Naive thymus-derived CD4-positive, alpha-beta T cell (primary cell): ENCODE measurements at regions not wholly inside any gene's neighbourhood (a gene's known extent, or its start where the extent isn't known, plus 50 kb on each side); places are given as distances from the start of the nearest gene placed in this dataset.
"Not testable (repeated sequence)": the region's sequence is repeated elsewhere in the genome, so short reads cannot be mapped to it uniquely, and the experiment has no call there.

Experiments
- ATAC-seq: fragments of 150-1000 bp; cut with Tn5 transposase; 2 replicates; pipeline ENCODE4 v1.10.0; 2021; ENCODE audit warnings: mild to moderate bottlenecking, moderate library complexity
- CTCF ChIA-PET: fragments of 350-600 bp; sonication (Branson Sonifier 250); formaldehyde crosslinking; loops from one replicate; lab custom pipeline; 2021; ENCODE audit warnings: antibody characterized with exemption; lab: Charles Lee
- POLR2A ChIA-PET: fragments of 350-600 bp; sonication (Branson Sonifier 250); formaldehyde crosslinking; loops from one replicate; lab custom pipeline; 2021; ENCODE audit warnings: antibody characterized with exemption, inconsistent platforms; lab: Charles Lee
- DNase-seq, 9 donors: peaks; one replicate each; pipeline versions ENCODE4 v3.0.0 to v3.0.0-alpha.2; 2020 to 2022; ENCODE audit warnings: mixed read lengths in 1 of 9
- H3K27ac ChIP-seq: one replicate; pipeline ENCODE4 v1.7.0; 2013; ENCODE audit warnings: mild to moderate bottlenecking, low read depth, low read length, moderate library complexity
- H3K27me3 ChIP-seq, 2 donors: one replicate each; pipeline ENCODE4 v1.7.0; 2013; ENCODE audit warnings: low read length in 2 of 2, mild to moderate bottlenecking in 2 of 2, moderate library complexity in 2 of 2; ENCODE audit not compliant: control insufficient read depth in 2 of 2, insufficient read depth in 2 of 2
- H3K36me3 ChIP-seq, 3 experiments: 1 replicate in 2 of 3; 2 replicates in 1 of 3; pipeline ENCODE4 v1.7.0; 2013; ENCODE audit warnings: low read length in 3 of 3, mild to moderate bottlenecking in 3 of 3, moderate library complexity in 1 of 3; ENCODE audit not compliant: insufficient read depth in 3 of 3, control insufficient read depth in 2 of 3
- H3K4me1 ChIP-seq, 2 donors: one replicate each; pipeline ENCODE4 v1.7.0; 2013; ENCODE audit warnings: low read length in 2 of 2, mild to moderate bottlenecking in 2 of 2, moderate library complexity in 1 of 2; ENCODE audit not compliant: control insufficient read depth in 2 of 2, insufficient read depth in 2 of 2
- H3K4me3 ChIP-seq: 2 replicates; pipeline ENCODE4 v1.7.0; 2013; ENCODE audit warnings: mild to moderate bottlenecking, low read length
- H3K9me3 ChIP-seq, 3 experiments: 1 replicate in 2 of 3; 2 replicates in 1 of 3; pipeline ENCODE4 v1.7.0; 2013; ENCODE audit warnings: low read length in 3 of 3; ENCODE audit not compliant: control insufficient read depth in 2 of 3
- H3K27ac Mint-ChIP-seq, 9 donors: one replicate each; pipeline ENCODE4 v1.8.0; 2020 to 2022; ENCODE audit warnings: mixed read lengths in 9 of 9, mild to moderate bottlenecking in 8 of 9, moderate library complexity in 5 of 9, inconsistent platforms in 2 of 9
- H3K27me3 Mint-ChIP-seq, 5 donors: one replicate each; pipeline ENCODE4 v1.8.0; 2021 to 2022; ENCODE audit warnings: mixed read lengths in 5 of 5, mild to moderate bottlenecking in 1 of 5
- H3K36me3 Mint-ChIP-seq, 5 donors: one replicate each; pipeline ENCODE4 v1.8.0; 2020 to 2022; ENCODE audit warnings: mixed read lengths in 5 of 5, mild to moderate bottlenecking in 3 of 5, inconsistent platforms in 1 of 5
- H3K4me1 Mint-ChIP-seq, 7 donors: one replicate each; pipeline ENCODE4 v1.8.0; 2020 to 2022; ENCODE audit warnings: mixed read lengths in 7 of 7, mild to moderate bottlenecking in 3 of 7, inconsistent platforms in 1 of 7
- H3K4me3 Mint-ChIP-seq, 10 donors: one replicate each; pipeline ENCODE4 v1.8.0; 2020 to 2022; ENCODE audit warnings: mild to moderate bottlenecking in 10 of 10, mixed read lengths in 10 of 10, moderate library complexity in 6 of 10, inconsistent platforms in 2 of 10
- H3K9me3 Mint-ChIP-seq, 11 donors: one replicate each; pipeline ENCODE4 v1.8.0; 2020 to 2022; ENCODE audit warnings: mixed read lengths in 11 of 11, mild to moderate bottlenecking in 4 of 11, inconsistent platforms in 1 of 11, moderate library complexity in 1 of 11
- intact Hi-C, 2 donors: fragments of 100-400 bp; cut with micrococcal nuclease; formaldehyde crosslinking; loops; one replicate each; pipeline ENCODE4 v1.15.1; 2023

GRCh38 chr5:157963761-157964160 lies 104.8 kb upstream of the CLINT1 start:
- Histone ChIP-seq H3K9me3 (no peaks in the 10 kb centered on the region), H3K27ac (no peak overlapping the region), H3K4me1 (no peaks in the 10 kb centered on the region), H3K27me3 (no peaks in the 10 kb centered on the region), H3K4me3 (no peak overlapping the region), H3K36me3 (no peaks in the 10 kb centered on the region)
- ATAC-seq (no peak), DNase-seq (no peak)
- ChIA-PET POLR2A (no interaction called here), CTCF (interaction anchor here (0.8 kb wide), 1 partner anchor 12 kb away, joined by 4 read pairs; no protein-coding TSS in a partner anchor)
- no peak overlapping the region for H3K27ac Mint-ChIP-seq
- no peak overlapping the region for H3K4me3 Mint-ChIP-seq
- H3K9me3 Mint-ChIP-seq: no peaks in the 10 kb centered on the region
- H3K27me3 Mint-ChIP-seq: peaks cover 0 to 20% (median 7%) of the 10 kb centered on the region in 5 donors
- no peaks in the 10 kb centered on the region for H3K36me3 Mint-ChIP-seq
- no peaks in the 10 kb centered on the region for H3K4me1 Mint-ChIP-seq
- intact Hi-C loops: loop anchor here in 1 of 2 donors (5.0 kb wide), 1 partner anchor 724 kb away; no protein-coding TSS in a partner anchor

- CTCF ChIA-PET: interaction anchor here (0.8 kb wide), 1 partner anchor 11 kb away, joined by 4 read pairs; no protein-coding TSS in a partner anchor
- Histone ChIP-seq H3K4me1 (no peaks in the 10 kb centered on the region), H3K27me3 (no peaks in the 10 kb centered on the region), H3K4me3 (no peak overlapping the region), H3K9me3 (no peaks in the 10 kb centered on the region), H3K27ac (no peak overlapping the region), H3K36me3 (no peaks in the 10 kb centered on the region)
- intact Hi-C loops: loop anchor here in 1 of 2 donors (5.0 kb wide), 1 partner anchor 724 kb away; no protein-coding TSS in a partner anchor
- H3K4me1 Mint-ChIP-seq: no peaks in the 10 kb centered on the region
- ATAC-seq (no peak), DNase-seq (no peak)
- POLR2A ChIA-PET: no interaction called here
- no peaks in the 10 kb centered on the region for H3K36me3 Mint-ChIP-seq
- H3K9me3 Mint-ChIP-seq: peaks cover 0 to 2% (median 0%) of the 10 kb centered on the region in 11 donors
- H3K4me3 Mint-ChIP-seq: no peak overlapping the region
- peaks cover 0 to 20% (median 5%) of the 10 kb centered on the region in 5 donors for H3K27me3 Mint-ChIP-seq
- no peak overlapping the region for H3K27ac Mint-ChIP-seq
Observed at GRCh38 chr5:157963244-157963643, 104.3 kb upstream of the CLINT1 start.

- POLR2A ChIA-PET, ATAC-seq, H3K9me3 Mint-ChIP-seq, H3K4me3 Mint-ChIP-seq, H3K4me3 ChIP-seq, H3K4me1 ChIP-seq, H3K27ac Mint-ChIP-seq, H3K36me3 ChIP-seq, H3K4me1 Mint-ChIP-seq, H3K27me3 ChIP-seq, H3K9me3 ChIP-seq, H3K27ac ChIP-seq, H3K36me3 Mint-ChIP-seq, DNase-seq: not testable (repeated sequence)
- intact Hi-C loops: loop anchor here in 1 of 2 donors (5.0 kb wide), 1 partner anchor 725 kb away; no protein-coding TSS in a partner anchor
- CTCF ChIA-PET: interaction anchor here (0.6 kb wide), 1 partner anchor 30 kb away, joined by 3 read pairs; no protein-coding TSS in a partner anchor
- H3K27me3 Mint-ChIP-seq: peaks cover 0 to 20% (median 5%) of the 10 kb centered on the region in 5 donors
Observed at GRCh38 chr5:157962686-157963085, 103.7 kb upstream of the CLINT1 start.

GRCh38 chr5:157961896-157962590 lies 103.1 kb upstream of the CLINT1 start:
- ChIA-PET POLR2A (no interaction called here), CTCF (interaction anchor here (0.6 kb wide), 1 partner anchor 30 kb away, joined by 3 read pairs; no protein-coding TSS in a partner anchor)
- intact Hi-C loops: loop anchor here in 1 of 2 donors (5.0 kb wide), 1 partner anchor 725 kb away; no protein-coding TSS in a partner anchor
- peaks cover 0 to 23% (median 7%) of the 10 kb centered on the region in 5 donors for H3K27me3 Mint-ChIP-seq
- no peaks in the 10 kb centered on the region for H3K36me3 Mint-ChIP-seq
- no peak for DNase-seq
- no peaks in the 10 kb centered on the region for H3K4me1 Mint-ChIP-seq
- Histone ChIP-seq H3K36me3 (no peaks in the 10 kb centered on the region), H3K4me3 (no peak overlapping the region), H3K9me3 (no peaks in the 10 kb centered on the region), H3K27ac (no peak overlapping the region), H3K27me3 (no peaks in the 10 kb centered on the region), H3K4me1 (no peaks in the 10 kb centered on the region)
- H3K9me3 Mint-ChIP-seq: peaks cover 0 to 2% (median 0%) of the 10 kb centered on the region in 11 donors
- peak overlapping the region in 1 of 9 donors; percentile 51 for H3K27ac Mint-ChIP-seq
- H3K4me3 Mint-ChIP-seq: no peak overlapping the region
- no peak for ATAC-seq

- H3K4me1 ChIP-seq: no peaks in the 10 kb centered on the region
- CTCF ChIA-PET: no interaction called here
- no peak overlapping the region for H3K27ac ChIP-seq
- Mint-ChIP-seq H3K9me3 (peaks cover 0 to 2% (median 0%) of the 10 kb centered on the region in 11 donors), H3K4me3 (no peak overlapping the region), H3K4me1 (no peaks in the 10 kb centered on the region), H3K36me3 (no peaks in the 10 kb centered on the region), H3K27me3 (peaks cover 0 to 21% (median 7%) of the 10 kb centered on the region in 5 donors), H3K27ac (no peak overlapping the region)
- POLR2A ChIA-PET: no interaction called here
- H3K9me3 ChIP-seq: no peaks in the 10 kb centered on the region
- no peaks in the 10 kb centered on the region for H3K36me3 ChIP-seq
- no peak overlapping the region for H3K4me3 ChIP-seq
- ATAC-seq: no peak
- no peak for DNase-seq
- no peaks in the 10 kb centered on the region for H3K27me3 ChIP-seq
- intact Hi-C loops: loop anchor here in 1 of 2 donors (5.0 kb wide), 1 partner anchor 726 kb away; no protein-coding TSS in a partner anchor
Observed at GRCh38 chr5:157961176-157961575, 102.2 kb upstream of the CLINT1 start.

- Mint-ChIP-seq H3K27me3 (peaks cover 0 to 29% (median 7%) of the 10 kb centered on the region in 5 donors), H3K4me3 (no peak overlapping the region), H3K36me3 (no peaks in the 10 kb centered on the region), H3K27ac (no peak overlapping the region), H3K4me1 (peaks cover 0 to 3% (median 0%) of the 10 kb centered on the region in 7 donors), H3K9me3 (peaks cover 0 to 2% (median 0%) of the 10 kb centered on the region in 11 donors)
- no peaks in the 10 kb centered on the region for H3K36me3 ChIP-seq
- H3K27me3 ChIP-seq: no peaks in the 10 kb centered on the region
- DNase-seq (no peak), ATAC-seq (no peak)
- intact Hi-C loops: no loop called here
- no peaks in the 10 kb centered on the region for H3K9me3 ChIP-seq
- H3K4me1 ChIP-seq: no peaks in the 10 kb centered on the region
- no peak overlapping the region for H3K27ac ChIP-seq
- ChIA-PET CTCF (interaction anchor here (0.6 to 0.7 kb wide), 3 partner anchors 8 to 83 kb away, joined by 3 to 4 read pairs (median 4); no protein-coding TSS in a partner anchor), POLR2A (no interaction called here)
- H3K4me3 ChIP-seq: no peak overlapping the region
Observed at GRCh38 chr5:157959370-157959769, 100.4 kb upstream of the CLINT1 start.
